ENCODE measurements at regions not wholly inside any gene's neighbourhood (a gene's known extent, or its start where the extent isn't known, plus 50 kb on each side); places are given as distances from the start of the nearest gene placed in this dataset.
A peak's percentile ranks its signal among the peaks of the same experiment; 100 is the strongest.

- ATAC-seq (no peak), DNase-seq (ENCODE audit: low spot score) (no peak)
These were observed 77.5 kb downstream of the RPLP1 start for GRCh38 chr15:69529961-69530633.

- ATAC-seq (no peak), DNase-seq (ENCODE audit: low spot score) (no peak)
These were observed 78.5 kb downstream of the RPLP1 start for GRCh38 chr15:69530991-69531664.

GRCh38 chr15:69531665-69532027 lies 79.0 kb downstream of the RPLP1 start:
- DNase-seq (ENCODE audit: low spot score) (no peak), ATAC-seq (no peak)

- ATAC-seq (no peak), DNase-seq (ENCODE audit: low spot score) (no peak)
These were observed 79.4 kb downstream of the RPLP1 start for GRCh38 chr15:69532066-69532465.

- DNase-seq (ENCODE audit: low spot score), result no peak
- ATAC-seq, result no peak
These were observed 80.2 kb downstream of the RPLP1 start for GRCh38 chr15:69532856-69533255.

GRCh38 chr15:69533522-69533921 lies 80.9 kb downstream of the RPLP1 start:
- ATAC-seq (no peak), DNase-seq (ENCODE audit: low spot score) (no peak)

- ATAC-seq (no peak), DNase-seq (ENCODE audit: low spot score) (no peak)
These were observed 82.6 kb downstream of the RPLP1 start for GRCh38 chr15:69535101-69535638.

- no peak for DNase-seq (ENCODE audit: low spot score)
- ATAC-seq, result no peak
These were observed 83.4 kb downstream of the RPLP1 start for GRCh38 chr15:69535998-69536397.

GRCh38 chr15:69536726-69537512 lies 84.3 kb downstream of the RPLP1 start:
- DNase-seq (ENCODE audit: low spot score) (no peak), ATAC-seq (peak; percentile 65)

- no peak for DNase-seq (ENCODE audit: low spot score)
- ATAC-seq, result no peak
These were observed 85.3 kb downstream of the RPLP1 start for GRCh38 chr15:69537901-69538300.

GRCh38 chr15:69538379-69538778 lies 85.8 kb downstream of the RPLP1 start:
- DNase-seq (ENCODE audit: low spot score) (no peak), ATAC-seq (no peak)

- ATAC-seq, result no peak
- DNase-seq (ENCODE audit: low spot score), result no peak
These were observed 86.7 kb downstream of the RPLP1 start for GRCh38 chr15:69539345-69539744.

GRCh38 chr15:69540622-69541021 lies 88.0 kb downstream of the RPLP1 start:
- DNase-seq (ENCODE audit: low spot score) (no peak), ATAC-seq (no peak)

GRCh38 chr15:69542028-69542427 lies 89.4 kb downstream of the RPLP1 start:
- ATAC-seq (no peak), DNase-seq (ENCODE audit: low spot score) (no peak)

GRCh38 chr15:69543681-69544364 lies 91.2 kb downstream of the RPLP1 start:
- DNase-seq (ENCODE audit: low spot score), result no peak
- no peak for ATAC-seq

GRCh38 chr15:69544365-69545113 lies 91.9 kb downstream of the RPLP1 start:
- peak; percentile 80 for ATAC-seq
- peak; percentile 64 for DNase-seq (ENCODE audit: low spot score)

GRCh38 chr15:69546182-69546581 lies 93.6 kb downstream of the RPLP1 start:
- DNase-seq (ENCODE audit: low spot score) (no peak), ATAC-seq (peak; percentile 61)

GRCh38 chr15:69548395-69549180 lies 96.0 kb downstream of the RPLP1 start:
- peak; percentile 47 for ATAC-seq
- DNase-seq (ENCODE audit: low spot score), result no peak

GRCh38 chr15:69551391-69552056 lies 98.9 kb downstream of the RPLP1 start:
- ATAC-seq (no peak), DNase-seq (ENCODE audit: low spot score) (no peak)

Data from left lobe of liver (tissue), 2 donors.